Activated T-cell treated with anti-CD3 and anti-CD28 coated beads, Interleukin-2, amount 50 U/mL, for 24 hours (primary cell): ENCODE measurements at regions not wholly inside any gene's neighbourhood (a gene's known extent, or its start where the extent isn't known, plus 50 kb on each side); places are given as distances from the start of the nearest gene placed in this dataset.

ENCODE experiments used
- DNase-seq: peaks from one replicate; pipeline ENCODE4 v3.0.0-alpha.2; 2020
- H3K27ac Mint-ChIP-seq: 2 replicates; pipeline ENCODE4 v1.8.0; 2020; ENCODE audit warnings: mild to moderate bottlenecking, mixed read lengths
- H3K27me3 Mint-ChIP-seq: 2 replicates; pipeline ENCODE4 v1.8.0; 2020; ENCODE audit warnings: mixed read lengths
- H3K36me3 Mint-ChIP-seq: 2 replicates; pipeline ENCODE4 v1.8.0; 2020; ENCODE audit warnings: low read depth, mixed read lengths
- H3K4me1 Mint-ChIP-seq: 2 replicates; pipeline ENCODE4 v1.8.0; 2020; ENCODE audit warnings: low read depth, mixed read lengths
- H3K4me3 Mint-ChIP-seq: 2 replicates; pipeline ENCODE4 v1.8.0; 2020; ENCODE audit warnings: mild to moderate bottlenecking, moderate library complexity, mixed read lengths
- H3K9me3 Mint-ChIP-seq: 2 replicates; pipeline ENCODE4 v1.8.0; 2020; ENCODE audit warnings: mixed read lengths

- Mint-ChIP-seq H3K4me1 (no peaks in the 10 kb centered on the region), H3K4me3 (no peak overlapping the region), H3K27me3 (no peaks in the 10 kb centered on the region), H3K27ac (no peak overlapping the region), H3K9me3 (peaks cover 8% of the 10 kb centered on the region), H3K36me3 (no peaks in the 10 kb centered on the region)
- no peak for DNase-seq
Measured at GRCh38 chr11:97814325-97814959, 1206.3 kb upstream of the CNTN5 start.

GRCh38 chr11:97815667-97816066 is 1205.1 kb upstream of the CNTN5 start:
- no peaks in the 10 kb centered on the region for H3K4me1 Mint-ChIP-seq
- H3K36me3 Mint-ChIP-seq = no peaks in the 10 kb centered on the region
- no peak overlapping the region for H3K4me3 Mint-ChIP-seq
- peaks cover 8% of the 10 kb centered on the region for H3K9me3 Mint-ChIP-seq
- no peak overlapping the region for H3K27ac Mint-ChIP-seq
- H3K27me3 Mint-ChIP-seq = no peaks in the 10 kb centered on the region
- no peak for DNase-seq

- Mint-ChIP-seq H3K27me3 (no peaks in the 10 kb centered on the region), H3K27ac (no peak overlapping the region), H3K4me1 (no peaks in the 10 kb centered on the region), H3K36me3 (no peaks in the 10 kb centered on the region), H3K9me3 (peaks cover 16% of the 10 kb centered on the region), H3K4me3 (no peak overlapping the region)
- DNase-seq = no peak
Measured at GRCh38 chr11:97832451-97832850, 1188.3 kb upstream of the CNTN5 start.

GRCh38 chr11:97833412-97833811 is 1187.3 kb upstream of the CNTN5 start:
- no peak overlapping the region for H3K4me3 Mint-ChIP-seq

GRCh38 chr11:97844016-97844415 is 1176.7 kb upstream of the CNTN5 start:
- no peaks in the 10 kb centered on the region for H3K36me3 Mint-ChIP-seq
- H3K27ac Mint-ChIP-seq = no peak overlapping the region
- no peak overlapping the region for H3K4me3 Mint-ChIP-seq
- peaks cover 3% of the 10 kb centered on the region for H3K9me3 Mint-ChIP-seq
- no peaks in the 10 kb centered on the region for H3K27me3 Mint-ChIP-seq
- DNase-seq = no peak
- H3K4me1 Mint-ChIP-seq = no peaks in the 10 kb centered on the region

More at GRCh38 chr11:97833412-97833811, 1187.3 kb upstream of the CNTN5 start:
- H3K36me3 Mint-ChIP-seq = no peaks in the 10 kb centered on the region
- H3K9me3 Mint-ChIP-seq = peaks cover 13% of the 10 kb centered on the region
- H3K27ac Mint-ChIP-seq = no peak overlapping the region
- DNase-seq = no peak
- no peaks in the 10 kb centered on the region for H3K27me3 Mint-ChIP-seq
- no peaks in the 10 kb centered on the region for H3K4me1 Mint-ChIP-seq

- DNase-seq = no peak
Measured at GRCh38 chr11:97847730-97848129, 1173.0 kb upstream of the CNTN5 start.

GRCh38 chr11:97850701-97851100 is 1170.0 kb upstream of the CNTN5 start:
- no peaks in the 10 kb centered on the region for H3K4me1 Mint-ChIP-seq
- no peak for DNase-seq
- H3K27ac Mint-ChIP-seq = no peak overlapping the region
- peaks cover 3% of the 10 kb centered on the region for H3K9me3 Mint-ChIP-seq
- no peaks in the 10 kb centered on the region for H3K27me3 Mint-ChIP-seq
- H3K36me3 Mint-ChIP-seq = no peaks in the 10 kb centered on the region
- H3K4me3 Mint-ChIP-seq = no peak overlapping the region

More at GRCh38 chr11:97847730-97848129, 1173.0 kb upstream of the CNTN5 start:
- Mint-ChIP-seq H3K27me3 (no peaks in the 10 kb centered on the region), H3K27ac (no peak overlapping the region), H3K4me1 (no peaks in the 10 kb centered on the region), H3K9me3 (peaks cover 3% of the 10 kb centered on the region), H3K4me3 (no peak overlapping the region), H3K36me3 (no peaks in the 10 kb centered on the region)

- Mint-ChIP-seq H3K9me3 (peaks cover 7% of the 10 kb centered on the region), H3K27ac (no peak overlapping the region), H3K27me3 (no peaks in the 10 kb centered on the region), H3K36me3 (no peaks in the 10 kb centered on the region), H3K4me3 (no peak overlapping the region), H3K4me1 (no peaks in the 10 kb centered on the region)
- DNase-seq = no peak
Measured at GRCh38 chr11:97854357-97854756, 1166.4 kb upstream of the CNTN5 start.

GRCh38 chr11:97854877-97855276 is 1165.9 kb upstream of the CNTN5 start:
- no peak overlapping the region for H3K4me3 Mint-ChIP-seq
- no peaks in the 10 kb centered on the region for H3K36me3 Mint-ChIP-seq
- no peak for DNase-seq
- no peak overlapping the region for H3K27ac Mint-ChIP-seq
- H3K9me3 Mint-ChIP-seq = peaks cover 9% of the 10 kb centered on the region
- no peaks in the 10 kb centered on the region for H3K27me3 Mint-ChIP-seq
- H3K4me1 Mint-ChIP-seq = no peaks in the 10 kb centered on the region

- Mint-ChIP-seq H3K9me3 (peaks cover 11% of the 10 kb centered on the region), H3K4me1 (no peaks in the 10 kb centered on the region), H3K4me3 (no peak overlapping the region), H3K27me3 (no peaks in the 10 kb centered on the region), H3K27ac (no peak overlapping the region), H3K36me3 (no peaks in the 10 kb centered on the region)
- DNase-seq = no peak
Measured at GRCh38 chr11:97856666-97857065, 1164.1 kb upstream of the CNTN5 start.

GRCh38 chr11:97860237-97860636 is 1160.5 kb upstream of the CNTN5 start:
- Mint-ChIP-seq H3K4me1 (no peaks in the 10 kb centered on the region), H3K4me3 (no peak overlapping the region), H3K36me3 (no peaks in the 10 kb centered on the region), H3K27ac (no peak overlapping the region), H3K9me3 (peaks cover 25% of the 10 kb centered on the region), H3K27me3 (no peaks in the 10 kb centered on the region)
- DNase-seq = no peak

GRCh38 chr11:97862021-97862420 is 1158.7 kb upstream of the CNTN5 start:
- H3K9me3 Mint-ChIP-seq = peaks cover 32% of the 10 kb centered on the region
- DNase-seq = no peak
- no peaks in the 10 kb centered on the region for H3K27me3 Mint-ChIP-seq
- no peak overlapping the region for H3K4me3 Mint-ChIP-seq
- H3K36me3 Mint-ChIP-seq = no peaks in the 10 kb centered on the region
- H3K4me1 Mint-ChIP-seq = no peaks in the 10 kb centered on the region
- H3K27ac Mint-ChIP-seq = no peak overlapping the region

- Mint-ChIP-seq H3K27ac (no peak overlapping the region), H3K4me1 (no peaks in the 10 kb centered on the region), H3K27me3 (no peaks in the 10 kb centered on the region), H3K36me3 (no peaks in the 10 kb centered on the region), H3K4me3 (no peak overlapping the region), H3K9me3 (peaks cover 38% of the 10 kb centered on the region)
- no peak for DNase-seq
Measured at GRCh38 chr11:97865424-97866012, 1155.2 kb upstream of the CNTN5 start.

- H3K4me3 Mint-ChIP-seq = no peak overlapping the region
- peaks cover 28% of the 10 kb centered on the region for H3K9me3 Mint-ChIP-seq
- H3K4me1 Mint-ChIP-seq = no peaks in the 10 kb centered on the region
- H3K27ac Mint-ChIP-seq = no peak overlapping the region
- H3K36me3 Mint-ChIP-seq = no peaks in the 10 kb centered on the region
- no peaks in the 10 kb centered on the region for H3K27me3 Mint-ChIP-seq
- DNase-seq = no peak
Measured at GRCh38 chr11:97871816-97872215, 1148.9 kb upstream of the CNTN5 start.

- H3K36me3 Mint-ChIP-seq = no peaks in the 10 kb centered on the region
- H3K27me3 Mint-ChIP-seq = no peaks in the 10 kb centered on the region
- no peak for DNase-seq
- no peak overlapping the region for H3K27ac Mint-ChIP-seq
- H3K4me1 Mint-ChIP-seq = no peaks in the 10 kb centered on the region
- no peak overlapping the region for H3K4me3 Mint-ChIP-seq
- H3K9me3 Mint-ChIP-seq = peaks cover 14% of the 10 kb centered on the region
Measured at GRCh38 chr11:97880209-97880608, 1140.5 kb upstream of the CNTN5 start.
